Upper lobe of left lung (tissue), 6 donors: ENCODE measurements at regions not wholly inside any gene's neighbourhood (a gene's known extent, or its start where the extent isn't known, plus 50 kb on each side); places are given as distances from the start of the nearest gene placed in this dataset.

Source experiments
- ATAC-seq, 2 donors: fragments of 200-7000 bp; cut with Tn5 transposase; one replicate each; pipeline ENCODE4 v1.9.1; 2022; ENCODE audit warnings: mild to moderate bottlenecking in 2 of 2, moderate library complexity in 2 of 2; ENCODE audit not compliant: low FRiP score in 2 of 2
- DNase-seq, 2 donors: peaks; one replicate each; pipeline ENCODE4 v3.0.0-alpha.2; 2019 to 2020
- H3K27ac ChIP-seq, 4 donors: fragments of 200-600 bp; sonication (generic); one replicate each; pipeline ENCODE4 v1.5.1; 2016 to 2019
- H3K27me3 ChIP-seq, 4 donors: fragments of 200-600 bp; sonication (generic); one replicate each; pipeline ENCODE4 v1.5.1; 2017 to 2019
- H3K36me3 ChIP-seq, 4 donors: fragments of 200-600 bp; sonication (generic); one replicate each; pipeline ENCODE4 v1.5.1; 2016 to 2019
- H3K4me1 ChIP-seq, 4 donors: fragments of 200-600 bp; sonication (generic); one replicate each; pipeline ENCODE4 v1.5.1; 2018 to 2019
- H3K4me3 ChIP-seq, 4 donors: fragments of 200-600 bp; sonication (generic); one replicate each; pipeline ENCODE4 v1.5.1; 2017 to 2019; ENCODE audit warnings: mild to moderate bottlenecking in 2 of 4, moderate library complexity in 1 of 4
- H3K9me3 ChIP-seq, 4 donors: fragments of 200-600 bp; sonication (generic); one replicate each; pipeline ENCODE4 v1.5.1; 2018 to 2019
- CTCF ChIP-seq, 6 experiments: fragments of 450-650 bp in 4 of 6; fragments of 200-600 bp in 2 of 6; sonication (generic) in 2 of 6; IDR thresholded peaks; one replicate each; pipeline ENCODE4 v1.5.1; 2016 to 2019; ENCODE audit warnings: antibody characterized with exemption in 6 of 6
- EP300 ChIP-seq, 4 donors: sonication (generic); formaldehyde crosslinking; IDR thresholded peaks; one replicate each; pipeline ENCODE4 v1.5.1; 2017; ENCODE audit warnings: antibody characterized with exemption in 4 of 4, control low read depth in 2 of 4
- POLR2A ChIP-seq, 4 donors: fragments of 450-650 bp; IDR thresholded peaks; one replicate each; pipeline ENCODE4 v1.5.1; 2016 to 2017; ENCODE audit warnings: antibody characterized with exemption in 4 of 4, mild to moderate bottlenecking in 2 of 4
- POLR2AphosphoS5 ChIP-seq, 2 donors: sonication (generic); formaldehyde crosslinking; IDR thresholded peaks; one replicate each; pipeline ENCODE4 v1.5.1; 2017; ENCODE audit warnings: antibody characterized with exemption in 2 of 2
- WGBS, 2 donors: methylation state at CpG; one replicate each; pipeline ENCODE4 v1.1.5; 2017 to 2018; 5-methylcytosine and 5-hydroxymethylcytosine counted together
- donor health status: DM: no; HTN: no; CAD: no; lungs with moderate emphysema.
- donor health status: DM: no; HTN: yes; CAD: no; lungs with severe emphysema.

- no peak overlapping the region for H3K4me3 ChIP-seq
- 58 to 66% methylated on average over 14 to 17 of the region's 17 CpGs for WGBS, 2 donors
- H3K9me3 ChIP-seq = no peaks in the 10 kb centered on the region
- no peaks in the 10 kb centered on the region for H3K4me1 ChIP-seq
- DNase-seq = peak in 1 of 2 donors; percentile 23
- no peaks in the 10 kb centered on the region for H3K36me3 ChIP-seq
- TF ChIP-seq CTCF (IDR thresholded peaks at IDR 0.05) (no peak), POLR2A (IDR thresholded peaks at IDR 0.05) (no peak), POLR2AphosphoS5 (IDR thresholded peaks at IDR 0.05) (peak; percentile 52 to 53), EP300 (IDR thresholded peaks at IDR 0.05) (no peak)
- peak overlapping the region in 1 of 4 donors; percentile 58 for H3K27ac ChIP-seq
- ATAC-seq = peak; percentile 81 to 89
- H3K27me3 ChIP-seq = no peaks in the 10 kb centered on the region
These were observed 115.4 kb upstream of the PKDCC start for GRCh38 chr2:41932241-41933045.

GRCh38 chr2:41933046-41933420 is 114.8 kb upstream of the PKDCC start:
- H3K4me1 ChIP-seq = no peaks in the 10 kb centered on the region
- ATAC-seq = no peak
- TF ChIP-seq CTCF (IDR thresholded peaks at IDR 0.05) = no peak
- no peak for TF ChIP-seq POLR2AphosphoS5 (IDR thresholded peaks at IDR 0.05)
- TF ChIP-seq EP300 (IDR thresholded peaks at IDR 0.05) = no peak
- no peak for TF ChIP-seq POLR2A (IDR thresholded peaks at IDR 0.05)
- H3K27ac ChIP-seq = peak overlapping the region in 1 of 4 donors; percentile 58
- H3K36me3 ChIP-seq = no peaks in the 10 kb centered on the region
- 71 to 76% methylated on average over 3 of the region's 3 CpGs for WGBS, 2 donors
- H3K4me3 ChIP-seq = no peak overlapping the region
- no peaks in the 10 kb centered on the region for H3K9me3 ChIP-seq
- DNase-seq = no peak
- no peaks in the 10 kb centered on the region for H3K27me3 ChIP-seq

GRCh38 chr2:41933585-41934320 is 114.1 kb upstream of the PKDCC start:
- H3K27ac ChIP-seq = peak overlapping the region in 1 of 4 donors; percentile 61
- H3K9me3 ChIP-seq = no peaks in the 10 kb centered on the region
- H3K36me3 ChIP-seq = no peaks in the 10 kb centered on the region
- H3K4me1 ChIP-seq = no peaks in the 10 kb centered on the region
- H3K4me3 ChIP-seq = no peak overlapping the region
- TF ChIP-seq POLR2A (IDR thresholded peaks at IDR 0.05) (no peak), POLR2AphosphoS5 (IDR thresholded peaks at IDR 0.05) (peak in 1 of 2 donors; percentile 35)
- WGBS, 2 donors = 73 to 80% methylated on average over 8 of the region's 8 CpGs
- no peaks in the 10 kb centered on the region for H3K27me3 ChIP-seq
- no peak for DNase-seq
- ATAC-seq = peak in 1 of 2 donors; percentile 73

- Histone ChIP-seq H3K36me3 (no peaks in the 10 kb centered on the region), H3K4me3 (no peak overlapping the region), H3K4me1 (no peaks in the 10 kb centered on the region), H3K27ac (peak overlapping the region in 1 of 4 donors; percentile 61), H3K27me3 (no peaks in the 10 kb centered on the region), H3K9me3 (no peaks in the 10 kb centered on the region)
- WGBS, 2 donors = 46 to 49% methylated on average over 10 of the region's 10 CpGs
- ATAC-seq (peak in 1 of 2 donors; percentile 57), DNase-seq (no peak)
- TF ChIP-seq POLR2AphosphoS5 (IDR thresholded peaks at IDR 0.05) (no peak), POLR2A (IDR thresholded peaks at IDR 0.05) (no peak), EP300 (IDR thresholded peaks at IDR 0.05) (no peak), CTCF (IDR thresholded peaks at IDR 0.05) (no peak)
These were observed 113.4 kb upstream of the PKDCC start for GRCh38 chr2:41934329-41934958.

GRCh38 chr2:41935002-41935401 is 112.8 kb upstream of the PKDCC start:
- no peaks in the 10 kb centered on the region for H3K27me3 ChIP-seq
- ATAC-seq (no peak), DNase-seq (no peak)
- H3K4me3 ChIP-seq = no peak overlapping the region
- H3K36me3 ChIP-seq = no peaks in the 10 kb centered on the region
- no peaks in the 10 kb centered on the region for H3K4me1 ChIP-seq
- WGBS, 2 donors = 83 to 93% methylated on average over 2 of the region's 2 CpGs
- H3K27ac ChIP-seq = no peak overlapping the region
- no peak for TF ChIP-seq CTCF (IDR thresholded peaks at IDR 0.05)
- no peak for TF ChIP-seq EP300 (IDR thresholded peaks at IDR 0.05)
- TF ChIP-seq POLR2AphosphoS5 (IDR thresholded peaks at IDR 0.05) = no peak
- TF ChIP-seq POLR2A (IDR thresholded peaks at IDR 0.05) = no peak
- H3K9me3 ChIP-seq = no peaks in the 10 kb centered on the region
